Body of pancreas (tissue), 4 donors: ENCODE measurements at regions not wholly inside any gene's neighbourhood (a gene's known extent, or its start where the extent isn't known, plus 50 kb on each side); places are given as distances from the start of the nearest gene placed in this dataset.

Experiments used
- POLR2A ChIP-seq, 3 donors: fragments of 450-650 bp; IDR thresholded peaks; one replicate each; pipeline ENCODE4 v1.6.1; 2016; ENCODE audit warnings: antibody characterized with exemption in 3 of 3, mild to moderate bottlenecking in 2 of 3
- TF ChIP-seq, protein P1 (sequence below), 7 experiments: fragments of 450-650 bp in 4 of 7; fragments of 200-600 bp in 3 of 7; sonication (generic) in 3 of 7; IDR thresholded peaks; one replicate each; pipeline ENCODE4 v1.5.1; 2016 to 2019; ENCODE audit warnings: antibody characterized with exemption in 7 of 7

GRCh38 chr9:23559522-23559921 lies 266.5 kb downstream of the ELAVL2 start:
- TF ChIP-seq, protein P1, sequence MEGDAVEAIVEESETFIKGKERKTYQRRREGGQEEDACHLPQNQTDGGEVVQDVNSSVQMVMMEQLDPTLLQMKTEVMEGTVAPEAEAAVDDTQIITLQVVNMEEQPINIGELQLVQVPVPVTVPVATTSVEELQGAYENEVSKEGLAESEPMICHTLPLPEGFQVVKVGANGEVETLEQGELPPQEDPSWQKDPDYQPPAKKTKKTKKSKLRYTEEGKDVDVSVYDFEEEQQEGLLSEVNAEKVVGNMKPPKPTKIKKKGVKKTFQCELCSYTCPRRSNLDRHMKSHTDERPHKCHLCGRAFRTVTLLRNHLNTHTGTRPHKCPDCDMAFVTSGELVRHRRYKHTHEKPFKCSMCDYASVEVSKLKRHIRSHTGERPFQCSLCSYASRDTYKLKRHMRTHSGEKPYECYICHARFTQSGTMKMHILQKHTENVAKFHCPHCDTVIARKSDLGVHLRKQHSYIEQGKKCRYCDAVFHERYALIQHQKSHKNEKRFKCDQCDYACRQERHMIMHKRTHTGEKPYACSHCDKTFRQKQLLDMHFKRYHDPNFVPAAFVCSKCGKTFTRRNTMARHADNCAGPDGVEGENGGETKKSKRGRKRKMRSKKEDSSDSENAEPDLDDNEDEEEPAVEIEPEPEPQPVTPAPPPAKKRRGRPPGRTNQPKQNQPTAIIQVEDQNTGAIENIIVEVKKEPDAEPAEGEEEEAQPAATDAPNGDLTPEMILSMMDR (IDR thresholded peaks at IDR 0.05), result no peak
- no peak for TF ChIP-seq POLR2A (IDR thresholded peaks at IDR 0.05)
